HG03565 (cell line): ENCODE measurements at regions not wholly inside any gene's neighbourhood (a gene's known extent, or its start where the extent isn't known, plus 50 kb on each side); places are given as distances from the start of the nearest gene placed in this dataset.
"Not testable (repeated sequence)": the region's sequence is repeated elsewhere in the genome, so short reads cannot be mapped to it uniquely, and the experiment has no call there.

Experiments used
- ATAC-seq: cut with Tn5 transposase; IDR thresholded peaks from one replicate; pipeline ENCODE4 v1.9.1; 2021; ENCODE audit warnings: mild to moderate bottlenecking, moderate library complexity; ENCODE audit not compliant: unreplicated experiment

GRCh38 chr21:17738176-17738953, 80.8 kb downstream of the C21orf91 start:
- no peak for ATAC-seq

DNA sequence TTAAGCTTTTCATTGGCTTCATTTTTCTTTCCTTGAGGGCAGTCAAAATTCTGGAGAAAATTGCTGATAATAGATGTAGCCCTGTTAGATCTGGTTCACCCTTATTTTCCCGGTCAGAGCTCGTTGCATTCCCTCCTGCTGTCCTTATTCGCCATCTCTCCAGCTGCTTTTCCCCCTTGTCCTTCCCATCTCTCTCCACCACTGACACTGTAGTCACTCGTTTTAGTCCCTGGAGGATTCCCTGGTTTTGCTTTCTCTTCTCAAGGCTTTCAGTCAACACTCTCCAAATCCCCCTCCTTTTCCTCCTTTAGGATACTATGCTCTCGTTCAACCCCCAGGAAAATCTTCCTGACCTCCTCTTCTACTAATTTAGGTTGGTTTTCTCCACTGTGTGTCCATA, 83.1 kb downstream of the C21orf91 start:
- ATAC-seq = no peak

GRCh38 chr21:17733209-17733608, 85.9 kb downstream of the C21orf91 start:
- no peak for ATAC-seq

DNA sequence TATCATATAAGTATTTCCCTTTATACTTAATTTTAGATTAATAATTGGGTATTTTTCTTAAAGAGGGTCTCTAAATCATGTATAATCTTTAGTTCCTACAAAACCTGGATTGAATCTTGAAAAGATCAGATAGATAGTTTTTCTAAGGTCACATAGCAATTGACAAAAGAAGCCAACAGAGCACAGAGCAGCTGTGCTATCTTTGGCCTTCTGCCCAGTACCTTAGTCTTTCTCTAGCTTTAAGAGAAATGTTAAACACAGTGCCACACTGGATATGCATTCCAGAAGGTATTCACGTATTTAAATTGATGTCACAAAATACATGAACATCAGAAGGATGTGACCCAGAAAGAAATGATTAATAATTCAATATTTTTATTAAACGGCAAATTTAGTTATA, 86.8 kb downstream of the C21orf91 start:
- no peak for ATAC-seq

DNA sequence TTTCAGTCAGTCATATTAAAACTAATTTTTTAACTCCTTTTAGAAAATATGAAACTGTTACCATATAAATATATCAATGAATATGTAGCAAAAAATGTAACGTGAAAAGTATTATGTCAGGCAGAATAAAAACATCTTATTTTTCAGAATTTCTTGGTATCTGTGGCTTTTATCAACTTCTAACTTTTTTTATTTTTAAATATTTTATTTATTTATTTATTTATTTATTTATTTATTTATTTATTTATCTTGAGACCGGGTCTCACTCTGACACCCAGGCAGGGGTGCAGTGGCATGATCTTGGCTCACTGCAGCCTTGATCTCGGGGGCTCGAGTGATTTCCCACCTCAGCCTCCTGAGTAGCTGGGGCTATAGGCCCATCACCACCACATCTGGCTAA, 87.6 kb downstream of the C21orf91 start:
- no peak for ATAC-seq

DNA sequence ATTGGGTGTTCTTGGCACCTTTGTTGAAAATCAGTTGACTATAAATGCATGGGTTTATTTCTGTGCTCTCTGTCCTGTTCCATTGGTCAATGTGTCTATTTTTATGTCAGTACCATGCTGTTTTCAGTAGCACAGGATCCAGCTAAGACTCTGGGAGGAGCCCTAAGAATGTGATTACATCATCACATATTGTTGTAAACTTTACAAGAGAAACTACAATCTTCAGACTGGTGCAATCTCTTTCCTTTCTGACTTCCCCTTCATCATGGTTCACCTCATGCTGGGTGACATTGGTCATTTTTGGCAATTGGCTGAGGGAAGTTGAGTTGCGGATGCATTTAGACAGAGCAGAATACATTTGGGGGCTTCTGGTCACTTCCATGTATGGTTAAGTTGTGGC, 88.4 kb downstream of the C21orf91 start:
- ATAC-seq = no peak

GRCh38 chr21:17729455-17729854, 89.7 kb downstream of the C21orf91 start:
- ATAC-seq = no peak

DNA sequence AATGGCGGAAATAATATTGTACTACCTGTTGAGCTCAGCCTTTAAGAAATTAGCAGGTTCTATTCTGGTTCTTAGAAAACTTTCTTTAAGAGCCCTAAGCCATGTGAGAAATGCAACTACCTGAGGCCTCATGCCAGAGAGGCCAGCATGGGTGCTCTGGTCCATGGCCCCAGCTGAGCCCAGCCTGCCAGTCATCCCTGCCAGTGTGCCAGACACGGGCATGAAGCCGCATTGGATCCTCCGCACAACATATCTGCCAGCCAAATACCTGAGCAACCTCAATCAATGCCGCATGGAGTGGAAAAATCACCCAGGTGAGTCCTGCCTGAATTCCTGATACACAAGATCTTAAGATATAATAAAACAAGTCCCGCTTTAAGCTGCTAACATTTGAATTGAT, 91.8 kb downstream of the C21orf91 start:
- no peak for ATAC-seq

GRCh38 chr21:17726047-17726829, 92.9 kb downstream of the C21orf91 start:
- ATAC-seq = no peak

DNA sequence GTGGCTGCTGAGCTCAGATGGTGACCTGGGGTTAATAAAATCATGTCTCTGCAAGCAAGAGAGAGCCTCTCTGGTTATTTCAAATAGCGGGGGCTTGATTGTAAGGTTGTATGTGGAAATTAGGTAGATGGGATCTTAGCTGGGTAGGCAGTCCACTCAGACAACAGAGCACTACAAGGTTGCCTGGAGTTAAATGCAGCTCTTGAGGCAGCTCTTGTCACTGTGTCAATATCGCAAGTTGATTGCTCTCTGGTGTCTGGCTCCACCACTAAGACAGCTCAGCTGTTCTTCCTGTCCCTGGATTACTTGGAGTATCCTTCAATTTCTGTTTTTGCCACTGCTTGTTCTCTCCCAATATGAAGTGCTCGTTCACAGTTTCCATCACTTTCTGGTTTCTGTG, 93.8 kb downstream of the C21orf91 start:
- no peak for ATAC-seq

DNA sequence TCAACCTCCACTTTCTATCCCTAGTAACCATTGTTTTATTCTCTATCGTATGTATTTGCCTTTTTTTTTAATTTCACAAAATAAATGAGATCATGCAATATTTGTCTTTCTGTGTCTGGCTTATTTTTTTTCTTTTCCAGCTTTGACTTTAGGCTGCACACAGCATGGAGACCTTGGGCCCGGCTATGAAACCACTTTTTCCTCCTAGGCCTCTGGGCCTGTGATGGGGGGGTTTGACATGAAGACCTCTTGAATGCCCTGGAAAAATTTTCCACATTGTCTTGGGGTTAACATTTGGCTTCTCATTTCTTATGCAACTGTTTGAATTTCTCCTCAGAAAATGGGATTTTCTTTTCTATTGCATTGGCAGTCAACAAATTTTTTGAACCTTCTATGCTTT, 100.2 kb upstream of the BTG3 start:
- ATAC-seq = no peak

DNA sequence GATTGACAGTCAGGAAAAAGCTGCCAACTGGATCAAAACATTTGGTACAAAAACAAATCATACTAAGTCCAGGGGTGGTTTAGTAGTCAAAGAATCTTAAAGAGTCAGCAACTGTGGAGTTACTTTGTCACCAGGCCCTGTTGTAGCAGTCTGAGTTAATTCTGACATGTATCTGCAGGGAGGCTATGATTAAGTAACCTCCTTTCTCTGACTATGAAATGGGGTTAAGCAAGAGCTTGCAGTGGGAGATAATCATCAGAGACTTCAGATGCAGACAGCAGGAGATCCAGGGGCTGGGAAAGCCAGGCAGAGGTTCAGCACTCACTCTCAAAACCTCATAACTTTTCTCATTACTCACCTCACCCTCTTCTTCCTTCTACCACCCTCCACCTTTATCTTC, 99.2 kb upstream of the BTG3 start:
- ATAC-seq = no peak

GRCh38 chr21:17709266-17709611, 96.5 kb upstream of the BTG3 start:
- peak; percentile 100 for ATAC-seq

DNA sequence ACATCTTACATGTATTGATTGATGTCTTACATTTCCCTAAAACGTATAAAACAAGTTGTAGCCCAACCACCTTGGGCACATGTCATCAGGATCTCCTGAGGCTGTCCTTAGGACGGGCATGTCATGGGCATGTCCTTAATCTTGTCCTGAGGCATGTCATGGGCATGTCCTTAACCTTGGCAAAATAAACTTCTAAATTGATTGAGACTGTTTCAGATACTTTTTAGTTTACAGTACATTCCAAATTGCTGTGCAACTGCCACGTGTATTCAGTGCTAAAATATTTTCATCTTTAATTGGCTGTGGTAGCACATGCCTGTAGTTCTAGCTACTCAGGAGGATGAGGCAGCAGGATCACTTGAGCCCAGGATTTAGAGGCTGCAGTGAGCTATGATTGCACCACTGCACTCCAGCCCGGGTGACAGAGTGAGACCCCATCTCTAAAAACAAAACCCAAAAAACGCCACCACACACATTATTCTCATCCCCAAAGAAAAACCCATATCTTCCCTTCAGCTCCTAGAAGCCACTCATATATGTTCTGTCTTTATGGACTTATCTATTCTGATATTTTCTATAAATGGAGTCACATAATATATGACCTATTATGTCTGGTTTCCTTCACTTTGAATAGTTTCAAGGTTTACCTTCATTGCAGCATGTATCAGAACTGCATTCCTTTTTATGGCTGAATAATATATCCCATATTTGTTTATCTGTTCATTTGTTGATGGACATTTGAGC, 96.0 kb upstream of the BTG3 start:
- ATAC-seq = peak; percentile 23

DNA sequence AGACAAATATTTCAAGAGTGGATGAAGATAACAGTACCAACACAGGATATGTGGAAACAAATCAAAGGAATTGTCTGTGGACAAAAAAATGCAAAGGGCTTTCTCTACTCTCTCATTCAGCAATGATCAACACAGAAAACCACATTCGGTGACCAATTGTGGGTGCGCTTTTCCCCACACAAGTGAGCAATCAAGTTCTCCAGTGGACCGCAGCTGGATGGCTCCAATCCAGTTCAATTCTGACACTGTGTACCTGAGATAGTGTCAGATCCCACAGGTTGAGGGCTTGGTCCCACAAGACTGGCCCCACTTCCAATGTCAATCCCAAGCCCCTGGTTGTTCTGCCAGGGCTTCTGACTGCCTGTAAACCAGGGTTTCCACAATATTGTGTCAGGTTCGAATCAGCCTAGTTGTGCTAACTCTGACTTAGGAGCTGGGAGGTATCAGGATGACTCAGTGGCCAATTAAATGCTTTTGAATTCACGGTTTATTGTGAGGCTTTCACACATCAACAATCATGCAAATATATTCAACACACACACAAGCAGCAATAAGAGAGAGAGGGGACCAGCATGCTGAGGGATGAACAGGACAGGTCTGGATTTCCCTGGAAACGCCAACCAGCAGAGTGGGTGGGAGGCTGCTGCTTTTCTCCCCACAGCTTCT, 87.0 kb upstream of the BTG3 start:
- peak; percentile 72 for ATAC-seq

DNA sequence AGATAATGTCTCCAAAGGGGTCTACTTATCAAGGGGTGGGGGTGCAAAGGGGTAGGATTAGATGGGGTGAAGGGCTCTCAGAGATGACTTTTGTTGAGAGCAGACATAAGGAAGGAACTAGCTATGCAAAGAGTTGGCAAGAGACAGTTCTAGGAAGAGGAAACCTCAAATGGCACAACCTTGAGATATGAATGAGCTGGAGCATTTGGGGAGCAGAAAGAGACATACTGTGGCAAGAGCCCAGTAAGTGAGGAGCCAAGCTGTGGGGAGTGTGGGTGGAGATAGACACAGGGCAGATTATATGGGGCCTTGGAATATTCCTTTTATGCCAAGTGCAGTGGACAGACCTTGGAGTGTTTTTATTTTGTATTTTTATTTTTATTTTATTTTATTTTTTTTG, 84.8 kb upstream of the BTG3 start:
- ATAC-seq = no peak

- not testable (repeated sequence) for ATAC-seq
Measured at GRCh38 chr21:17694416-17694815, 81.7 kb upstream of the BTG3 start.

GRCh38 chr21:17693801-17694200, 81.1 kb upstream of the BTG3 start:
- no peak for ATAC-seq

DNA sequence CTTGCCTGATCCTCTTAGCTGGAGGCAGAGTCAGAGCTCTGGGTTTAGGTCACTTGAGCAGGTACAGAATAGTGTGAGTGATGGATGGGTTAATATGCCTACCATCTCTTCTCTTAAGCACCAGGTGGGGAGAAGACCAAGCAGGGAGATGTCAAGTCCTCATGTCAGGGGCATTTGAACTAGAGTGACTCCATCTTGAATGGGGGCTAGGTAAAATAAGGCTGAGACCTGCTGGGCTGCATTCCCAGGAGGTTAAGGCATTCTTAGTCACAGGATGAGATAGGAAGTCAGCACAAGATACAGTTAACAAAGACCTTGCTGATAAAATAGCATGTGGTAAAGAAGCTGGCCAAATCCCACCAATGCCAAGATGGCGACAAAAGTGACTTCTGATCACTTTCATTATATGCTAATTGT, 77.4 kb upstream of the BTG3 start:
- no peak for ATAC-seq

DNA sequence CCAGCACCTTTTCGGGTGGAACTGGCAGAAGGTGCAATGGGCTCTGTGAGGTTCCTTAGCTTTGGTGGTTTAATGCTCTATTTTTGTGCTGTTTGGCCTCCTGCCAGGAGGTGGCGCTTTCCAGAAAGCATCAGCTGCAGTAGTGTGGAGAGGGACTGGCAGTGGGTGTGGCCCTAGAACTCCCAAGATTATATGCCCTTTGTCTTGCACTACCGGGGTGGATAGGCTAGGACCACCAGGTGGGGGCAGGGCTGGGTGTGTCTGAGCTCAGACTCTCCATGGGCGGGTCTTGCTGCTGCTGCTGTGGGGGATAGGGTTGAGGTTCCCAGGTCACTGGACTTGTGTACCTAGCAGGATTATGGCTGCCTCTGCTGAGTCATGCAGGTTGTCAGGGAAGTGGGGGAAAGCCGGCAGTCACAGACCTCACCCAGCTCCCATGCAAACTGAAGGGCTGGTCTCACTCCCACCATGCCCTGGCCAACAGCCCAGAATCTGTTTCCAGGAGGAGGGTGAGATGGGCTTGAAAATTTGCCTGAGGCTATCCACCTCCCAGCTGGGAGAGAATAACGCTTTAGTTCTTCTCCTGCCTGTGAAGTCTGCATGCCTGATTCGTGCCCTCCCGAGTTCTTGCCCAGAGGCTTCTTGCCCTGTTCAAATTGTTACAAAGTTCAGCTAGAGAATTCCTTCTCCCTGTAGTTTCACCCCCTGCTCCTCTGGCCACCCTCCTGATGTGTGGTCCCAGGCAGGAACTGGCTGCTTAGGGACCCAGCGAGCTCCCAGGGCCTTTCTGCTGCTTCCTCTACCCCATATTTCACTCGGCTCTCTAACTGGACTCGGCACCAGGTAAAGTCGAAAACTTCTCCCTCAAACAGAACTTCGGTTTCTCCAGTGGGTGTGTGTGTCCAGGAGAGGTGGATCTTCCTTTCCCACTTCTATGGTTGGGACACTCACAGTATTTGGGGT, 76.5 kb upstream of the BTG3 start:
- no peak for ATAC-seq
